H1 (cell line): ENCODE measurements at regions not wholly inside any gene's neighbourhood (a gene's known extent, or its start where the extent isn't known, plus 50 kb on each side); places are given as distances from the start of the nearest gene placed in this dataset.

ENCODE experiments used
- CTBP2 ChIP-seq: IDR thresholded peaks from 2 replicates; pipeline ENCODE4 v1.7.0; 2011; ENCODE audit warnings: borderline replicate concordance, mild to moderate bottlenecking, moderate library complexity, mixed read lengths, low read length; ENCODE audit not compliant: insufficient read depth, insufficient read length
- FOSL1 ChIP-seq: IDR thresholded peaks from 2 replicates; pipeline ENCODE4 v1.6.1; 2011; ENCODE audit warnings: mild to moderate bottlenecking, low read depth, low read length, moderate library complexity; ENCODE audit not compliant: insufficient read depth
- GABPA ChIP-seq: IDR thresholded peaks from 2 replicates; pipeline ENCODE4 v1.6.1; 2011; ENCODE audit warnings: mild to moderate bottlenecking, low read length, moderate library complexity, borderline replicate concordance; ENCODE audit not compliant: insufficient read depth
- MAFK ChIP-seq: IDR thresholded peaks from 2 replicates; pipeline ENCODE4 v1.6.1; 2012; ENCODE audit warnings: low read depth, mild to moderate bottlenecking, improper control_type of control experiment, low read length
- RXRA ChIP-seq: IDR thresholded peaks from 2 replicates; pipeline ENCODE4 v1.6.1; 2011; ENCODE audit warnings: low read depth, mild to moderate bottlenecking, low read length, moderate library complexity; ENCODE audit not compliant: insufficient read depth
- SIN3A ChIP-seq, 2 experiments: IDR thresholded peaks in 1 of 2; conservative IDR thresholded peaks in 1 of 2; 2 replicates each; pipeline ENCODE4 v1.6.1; 2011 to 2012; ENCODE audit warnings: low read length in 2 of 2, improper control_type of control experiment in 1 of 2, low read depth in 1 of 2, mild to moderate bottlenecking in 1 of 2
- SIX5 ChIP-seq: IDR thresholded peaks from 2 replicates; pipeline ENCODE4 v1.6.1; 2011; ENCODE audit warnings: mild to moderate bottlenecking, low read depth, low read length
- SP1 ChIP-seq: IDR thresholded peaks from 2 replicates; pipeline ENCODE4 v1.6.1; 2011; ENCODE audit warnings: low read depth, low read length
- SUZ12 ChIP-seq: fragments of 200-600 bp; sonication (generic); IDR thresholded peaks from 2 replicates; pipeline ENCODE4 v1.6.1; 2012; ENCODE audit warnings: mild to moderate bottlenecking, inconsistent platforms, low read length, moderate library complexity, mixed read lengths
- TF ChIP-seq, protein P1 (sequence below): IDR thresholded peaks from 2 replicates; pipeline ENCODE4 v1.6.1; 2011; ENCODE audit warnings: low read depth, mild to moderate bottlenecking, low read length; ENCODE audit not compliant: insufficient read depth

DNA sequence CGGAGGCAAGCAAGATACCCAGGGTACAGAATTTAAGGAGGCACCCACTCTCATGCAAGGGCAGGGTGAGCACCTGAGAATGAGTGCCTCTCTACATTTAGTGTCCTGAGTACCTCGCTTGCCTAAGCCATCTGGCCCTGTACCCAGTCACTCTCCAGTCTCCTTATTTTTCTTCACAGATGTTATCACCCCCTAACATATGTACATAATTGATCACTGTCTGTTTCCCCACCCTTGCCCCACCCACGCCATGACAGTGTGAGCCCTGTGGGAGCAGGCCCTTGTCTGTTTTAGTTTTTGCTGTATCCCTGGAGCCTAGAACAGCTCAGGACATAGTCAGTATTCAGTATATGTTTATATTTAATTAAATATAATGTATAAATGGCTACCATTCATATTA lies 113.6 kb downstream of the SPRY1 start (continued):
- no peak for TF ChIP-seq MAFK
- no peak for TF ChIP-seq SUZ12
- TF ChIP-seq CTBP2 = no peak
- TF ChIP-seq SP1 = no peak
- TF ChIP-seq SIN3A (conservative IDR thresholded peaks at IDR 0.05 in 1 of 2, IDR thresholded peaks at IDR 0.05 in 1 of 2; ENCODE audit: low read depth in 1 of 2, low read length in 2 of 2) = no peak
- no peak for TF ChIP-seq SIX5
- TF ChIP-seq RXRA = no peak
- no peak for TF ChIP-seq FOSL1
- TF ChIP-seq, protein P1, sequence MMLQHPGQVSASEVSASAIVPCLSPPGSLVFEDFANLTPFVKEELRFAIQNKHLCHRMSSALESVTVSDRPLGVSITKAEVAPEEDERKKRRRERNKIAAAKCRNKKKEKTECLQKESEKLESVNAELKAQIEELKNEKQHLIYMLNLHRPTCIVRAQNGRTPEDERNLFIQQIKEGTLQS = no peak
- no peak for TF ChIP-seq GABPA
